ENCODE measurements at regions not wholly inside any gene's neighbourhood (a gene's known extent, or its start where the extent isn't known, plus 50 kb on each side); places are given as distances from the start of the nearest gene placed in this dataset.

- DNase-seq (ENCODE audit: extremely low read depth, low read depth) = no peak
Observed at GRCh38 chr10:21202776-21203462, 305.8 kb upstream of the NEBL start.

GRCh38 chr10:21199501-21199900, 302.4 kb upstream of the NEBL start:
- TF ChIP-seq CTCF (IDR thresholded peaks at IDR 0.05; ENCODE audit: low read depth, low read length) = no peak
- DNase-seq (ENCODE audit: extremely low read depth, low read depth) = no peak

More at GRCh38 chr10:21202776-21203462, 305.8 kb upstream of the NEBL start:
- TF ChIP-seq CTCF (IDR thresholded peaks at IDR 0.05; ENCODE audit: low read depth, low read length) = no peak

GRCh38 chr10:21197838-21198237, 300.7 kb upstream of the NEBL start:
- TF ChIP-seq CTCF (IDR thresholded peaks at IDR 0.05; ENCODE audit: low read depth, low read length) = no peak
- DNase-seq (ENCODE audit: extremely low read depth, low read depth) = no peak

GRCh38 chr10:21196822-21197395, 299.8 kb upstream of the NEBL start:
- no peak for DNase-seq (ENCODE audit: extremely low read depth, low read depth)
- TF ChIP-seq CTCF (IDR thresholded peaks at IDR 0.05; ENCODE audit: low read depth, low read length) = no peak

- no peak for TF ChIP-seq CTCF (IDR thresholded peaks at IDR 0.05; ENCODE audit: low read depth, low read length)
- no peak for DNase-seq (ENCODE audit: extremely low read depth, low read depth)
Observed at GRCh38 chr10:21195252-21195651, 298.1 kb upstream of the NEBL start.

- no peak for TF ChIP-seq CTCF (IDR thresholded peaks at IDR 0.05; ENCODE audit: low read depth, low read length)
- no peak for DNase-seq (ENCODE audit: extremely low read depth, low read depth)
Observed at GRCh38 chr10:21194510-21194993, 297.4 kb upstream of the NEBL start.

- DNase-seq (ENCODE audit: extremely low read depth, low read depth) = no peak
- no peak for TF ChIP-seq CTCF (IDR thresholded peaks at IDR 0.05; ENCODE audit: low read depth, low read length)
Observed at GRCh38 chr10:21193196-21193595, 296.1 kb upstream of the NEBL start.
